MM.1S (cell line): ENCODE measurements at regions not wholly inside any gene's neighbourhood (a gene's known extent, or its start where the extent isn't known, plus 50 kb on each side); places are given as distances from the start of the nearest gene placed in this dataset.

ENCODE experiments used
- DNase-seq: peaks from one replicate; pipeline ENCODE4 v3.0.0-alpha.2; 2015
- H2AFZ ChIP-seq: fragments of 300-600 bp; sonication (generic); 2 replicates; pipeline ENCODE4 v1.6.0; 2016; ENCODE audit warnings: antibody characterized with exemption, low read length
- H3F3A ChIP-seq: fragments of 300-600 bp; sonication (generic); 2 replicates; pipeline ENCODE4 v1.6.1; 2016; ENCODE audit warnings: mild to moderate bottlenecking, antibody characterized with exemption, low read length, moderate library complexity, mixed read lengths; ENCODE audit not compliant: insufficient read depth
- H3K27ac ChIP-seq: fragments of 300-600 bp; sonication (generic); 2 replicates; pipeline ENCODE4 v1.5.1; 2016; ENCODE audit warnings: mild to moderate bottlenecking, low read length
- H3K27me3 ChIP-seq: fragments of 300-600 bp; sonication (generic); replicated peaks from 2 replicates; pipeline ENCODE4 v1.6.0; 2016; ENCODE audit warnings: low read length; ENCODE audit not compliant: insufficient read depth
- H3K36me3 ChIP-seq: fragments of 300-600 bp; sonication (generic); replicated peaks from 2 replicates; pipeline ENCODE4 v1.6.1; 2016; ENCODE audit warnings: mild to moderate bottlenecking, low read length, mixed read lengths; ENCODE audit not compliant: insufficient read depth
- H3K4me1 ChIP-seq: fragments of 300-600 bp; sonication (generic); 2 replicates; pipeline ENCODE4 v1.6.1; 2016; ENCODE audit warnings: low read length, mixed read lengths
- H3K4me2 ChIP-seq: fragments of 300-600 bp; sonication (generic); 2 replicates; pipeline ENCODE4 v1.6.0; 2016; ENCODE audit warnings: low read depth, low read length
- H3K4me3 ChIP-seq: fragments of 300-600 bp; sonication (generic); 2 replicates; pipeline ENCODE4 v1.5.1; 2016; ENCODE audit warnings: low read length, mixed read lengths
- H3K79me2 ChIP-seq: fragments of 300-600 bp; sonication (generic); 2 replicates; pipeline ENCODE4 v1.6.1; 2016; ENCODE audit warnings: mixed run types, low read length, mixed read lengths
- H3K9ac ChIP-seq: fragments of 300-600 bp; sonication (generic); 2 replicates; pipeline ENCODE4 v1.6.1; 2016; ENCODE audit warnings: low read length, mixed read lengths
- H3K9me2 ChIP-seq: fragments of 300-600 bp; sonication (generic); replicated peaks from 2 replicates; pipeline ENCODE4 v1.6.1; 2016; ENCODE audit warnings: mild to moderate bottlenecking, low read length, mixed read lengths; ENCODE audit not compliant: insufficient read depth
- H3K9me3 ChIP-seq: fragments of 300-600 bp; sonication (generic); replicated peaks from 2 replicates; pipeline ENCODE4 v1.6.1; 2016; ENCODE audit warnings: mild to moderate bottlenecking, low read length, mixed read lengths; ENCODE audit not compliant: insufficient read depth
- H4K20me1 ChIP-seq: fragments of 300-600 bp; sonication (generic); 2 replicates; pipeline ENCODE4 v1.6.1; 2016; ENCODE audit warnings: mild to moderate bottlenecking, low read length, moderate library complexity, mixed read lengths; ENCODE audit not compliant: insufficient read depth
- EZH2 ChIP-seq: fragments of 300-600 bp; sonication (generic); optimal IDR thresholded peaks from 2 replicates; pipeline ENCODE3; 2017; ENCODE audit warnings: low read depth, mild to moderate bottlenecking, antibody characterized with exemption, low read length, mixed read lengths
- EZH2phosphoT487 ChIP-seq: fragments of 300-600 bp; sonication (generic); IDR thresholded peaks from 2 replicates; pipeline ENCODE4 v1.6.1; 2018; ENCODE audit warnings: antibody characterized with exemption, low read length
- TF ChIP-seq, protein P1 (sequence below): fragments of 300-600 bp; sonication (generic); IDR thresholded peaks from 2 replicates; pipeline ENCODE4 v1.5.1; 2016; ENCODE audit warnings: antibody characterized with exemption, low read length, mixed read lengths

DNA sequence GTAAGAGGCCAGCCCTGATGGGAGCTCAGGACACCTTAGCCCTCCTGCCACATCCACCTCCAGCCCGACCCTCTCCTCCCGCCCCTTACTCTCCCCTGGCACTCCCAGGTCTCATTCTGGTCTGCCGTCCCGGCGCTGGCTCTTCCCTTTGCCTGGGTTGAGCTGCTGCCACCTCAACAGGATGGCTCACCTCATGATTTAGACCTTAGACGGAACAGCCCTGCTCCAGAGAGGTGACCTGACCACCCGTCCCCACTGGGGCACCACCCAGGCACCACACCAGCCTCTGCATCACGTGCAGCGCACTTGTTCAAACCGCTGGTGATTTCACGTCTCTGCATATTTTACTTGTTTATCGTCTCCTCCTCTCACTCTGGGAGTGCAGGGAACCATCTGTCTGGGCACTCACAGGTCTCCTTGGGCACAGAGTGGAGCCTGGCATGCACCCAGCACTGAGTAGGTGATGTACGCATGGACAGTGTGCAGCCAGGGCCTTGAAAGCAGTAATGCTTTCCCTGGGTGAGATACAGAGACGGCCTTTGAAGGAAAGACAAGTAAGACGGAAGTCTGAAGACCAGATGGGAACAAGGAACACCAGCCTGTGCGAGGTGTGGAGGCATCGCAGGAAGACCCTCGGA, 183.1 kb downstream of the KATNAL1 start:
- Histone ChIP-seq H3K36me3 (no peaks in the 10 kb centered on the region), H3K4me2 (no peak overlapping the region), H3F3A (no peaks in the 10 kb centered on the region), H3K9me3 (no peaks in the 10 kb centered on the region), H3K4me3 (no peak overlapping the region), H4K20me1 (no peaks in the 10 kb centered on the region), H3K9me2 (no peaks in the 10 kb centered on the region), H3K79me2 (no peaks in the 10 kb centered on the region), H3K9ac (no peak overlapping the region), H2AFZ (no peak overlapping the region), H3K27ac (no peak overlapping the region), H3K4me1 (no peaks in the 10 kb centered on the region), H3K27me3 (no peaks in the 10 kb centered on the region)
- DNase-seq = no peak
- TF ChIP-seq EZH2 = no peak
- TF ChIP-seq, protein P1, sequence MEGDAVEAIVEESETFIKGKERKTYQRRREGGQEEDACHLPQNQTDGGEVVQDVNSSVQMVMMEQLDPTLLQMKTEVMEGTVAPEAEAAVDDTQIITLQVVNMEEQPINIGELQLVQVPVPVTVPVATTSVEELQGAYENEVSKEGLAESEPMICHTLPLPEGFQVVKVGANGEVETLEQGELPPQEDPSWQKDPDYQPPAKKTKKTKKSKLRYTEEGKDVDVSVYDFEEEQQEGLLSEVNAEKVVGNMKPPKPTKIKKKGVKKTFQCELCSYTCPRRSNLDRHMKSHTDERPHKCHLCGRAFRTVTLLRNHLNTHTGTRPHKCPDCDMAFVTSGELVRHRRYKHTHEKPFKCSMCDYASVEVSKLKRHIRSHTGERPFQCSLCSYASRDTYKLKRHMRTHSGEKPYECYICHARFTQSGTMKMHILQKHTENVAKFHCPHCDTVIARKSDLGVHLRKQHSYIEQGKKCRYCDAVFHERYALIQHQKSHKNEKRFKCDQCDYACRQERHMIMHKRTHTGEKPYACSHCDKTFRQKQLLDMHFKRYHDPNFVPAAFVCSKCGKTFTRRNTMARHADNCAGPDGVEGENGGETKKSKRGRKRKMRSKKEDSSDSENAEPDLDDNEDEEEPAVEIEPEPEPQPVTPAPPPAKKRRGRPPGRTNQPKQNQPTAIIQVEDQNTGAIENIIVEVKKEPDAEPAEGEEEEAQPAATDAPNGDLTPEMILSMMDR = no peak
- no peak for TF ChIP-seq EZH2phosphoT487

DNA sequence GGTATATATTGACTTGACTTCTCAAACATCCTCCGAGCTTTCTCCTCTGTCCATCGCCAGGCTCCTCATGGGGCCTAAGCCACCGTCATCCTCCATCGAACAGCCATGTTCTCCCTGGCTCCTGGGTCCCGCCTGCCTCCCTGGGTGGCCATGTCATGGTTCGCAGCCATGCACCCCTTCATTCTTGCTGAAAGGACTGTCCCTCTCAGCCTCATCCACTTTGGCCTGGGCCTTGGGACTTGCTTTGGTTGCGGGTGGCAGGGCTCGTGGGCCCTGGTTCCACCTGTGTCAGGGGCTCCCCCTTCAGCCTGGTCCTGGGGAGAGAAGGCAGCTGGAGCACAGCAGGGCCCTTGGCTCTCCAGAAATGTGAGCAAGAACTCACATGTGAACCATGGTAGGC, 183.8 kb downstream of the KATNAL1 start:
- Histone ChIP-seq H3K36me3 (no peaks in the 10 kb centered on the region), H3K4me2 (no peak overlapping the region), H3K27ac (no peak overlapping the region), H3K9me2 (no peaks in the 10 kb centered on the region), H4K20me1 (no peaks in the 10 kb centered on the region), H2AFZ (no peak overlapping the region), H3K4me3 (no peak overlapping the region), H3F3A (no peaks in the 10 kb centered on the region), H3K9me3 (no peaks in the 10 kb centered on the region), H3K9ac (no peak overlapping the region), H3K27me3 (no peaks in the 10 kb centered on the region), H3K79me2 (no peaks in the 10 kb centered on the region), H3K4me1 (no peaks in the 10 kb centered on the region)
- no peak for DNase-seq
- no peak for TF ChIP-seq EZH2phosphoT487
- TF ChIP-seq, protein P1 = no peak
- TF ChIP-seq EZH2 = no peak

DNA sequence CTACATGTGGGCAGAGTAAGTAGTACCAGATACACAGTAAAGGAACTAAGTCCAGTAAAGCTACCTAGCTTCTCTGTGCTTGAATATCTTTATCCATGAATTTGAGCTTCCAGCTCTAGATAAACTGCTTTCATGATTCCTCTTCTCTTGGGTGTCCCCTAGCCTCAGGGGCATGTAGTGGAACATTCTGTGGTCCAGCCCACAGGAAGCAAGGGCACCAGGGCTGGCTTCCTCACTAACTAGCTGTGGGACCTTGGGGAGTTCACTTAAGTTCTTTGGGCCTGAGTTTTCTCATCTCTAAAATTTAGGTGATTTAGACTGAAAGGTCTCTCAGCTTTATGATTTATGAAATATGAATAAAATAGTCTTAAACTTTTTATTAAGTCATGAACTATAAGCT, 185.7 kb downstream of the KATNAL1 start:
- H2AFZ ChIP-seq = no peak overlapping the region
- no peaks in the 10 kb centered on the region for H3K9me3 ChIP-seq
- no peak for DNase-seq
- no peak overlapping the region for H3K27ac ChIP-seq
- no peaks in the 10 kb centered on the region for H3K9me2 ChIP-seq
- H3K9ac ChIP-seq = no peak overlapping the region
- TF ChIP-seq EZH2 = no peak
- H3K79me2 ChIP-seq = no peaks in the 10 kb centered on the region
- no peaks in the 10 kb centered on the region for H3K36me3 ChIP-seq
- H3K4me2 ChIP-seq = no peak overlapping the region
- no peaks in the 10 kb centered on the region for H3K4me1 ChIP-seq
- no peak overlapping the region for H3K4me3 ChIP-seq
- no peaks in the 10 kb centered on the region for H4K20me1 ChIP-seq
- H3K27me3 ChIP-seq = no peaks in the 10 kb centered on the region
- H3F3A ChIP-seq = no peaks in the 10 kb centered on the region

GRCh38 chr13:30121244-30121643, 186.1 kb downstream of the KATNAL1 start:
- no peak overlapping the region for H3K27ac ChIP-seq
- H3K27me3 ChIP-seq = no peaks in the 10 kb centered on the region
- no peaks in the 10 kb centered on the region for H3K9me2 ChIP-seq
- H2AFZ ChIP-seq = no peak overlapping the region
- no peak overlapping the region for H3K9ac ChIP-seq
- H3K4me1 ChIP-seq = no peaks in the 10 kb centered on the region
- no peak for DNase-seq
- no peak for TF ChIP-seq EZH2
- TF ChIP-seq EZH2phosphoT487 = no peak
- TF ChIP-seq, protein P1 = no peak
- H3K4me2 ChIP-seq = no peak overlapping the region
- H3K79me2 ChIP-seq = no peaks in the 10 kb centered on the region
- no peaks in the 10 kb centered on the region for H4K20me1 ChIP-seq
- H3F3A ChIP-seq = no peaks in the 10 kb centered on the region
- H3K4me3 ChIP-seq = no peak overlapping the region
- H3K9me3 ChIP-seq = no peaks in the 10 kb centered on the region
- H3K36me3 ChIP-seq = no peaks in the 10 kb centered on the region
